ELR (cell line): ENCODE measurements at regions not wholly inside any gene's neighbourhood (a gene's known extent, or its start where the extent isn't known, plus 50 kb on each side); places are given as distances from the start of the nearest gene placed in this dataset.
A peak's percentile ranks its signal among the peaks of the same experiment; 100 is the strongest.

Experiments
- DNase-seq: peaks from one replicate; pipeline ENCODE4 v3.0.0-alpha.2; 2015; ENCODE audit warnings: low read depth

GRCh38 chr10:118501171-118501570 lies 94.3 kb downstream of the PRLHR start:
- peak; percentile 82 for DNase-seq

GRCh38 chr10:118500477-118501104 lies 94.9 kb downstream of the PRLHR start:
- no peak for DNase-seq

GRCh38 chr10:118499186-118499585 lies 96.3 kb downstream of the PRLHR start:
- DNase-seq = no peak

GRCh38 chr10:118498623-118499022 lies 96.8 kb downstream of the PRLHR start:
- DNase-seq = no peak

- no peak for DNase-seq
These were observed 98.2 kb downstream of the PRLHR start for GRCh38 chr10:118497227-118497626.

GRCh38 chr10:118496525-118496924 lies 98.9 kb downstream of the PRLHR start:
- no peak for DNase-seq

- DNase-seq = no peak
These were observed 99.9 kb downstream of the PRLHR start for GRCh38 chr10:118495499-118495898.

GRCh38 chr10:118491055-118491454 lies 104.4 kb downstream of the PRLHR start:
- no peak for DNase-seq

GRCh38 chr10:118488710-118489497 lies 106.5 kb downstream of the PRLHR start:
- DNase-seq = no peak

- DNase-seq = no peak
These were observed 109.8 kb downstream of the PRLHR start for GRCh38 chr10:118485641-118486040.

- no peak for DNase-seq
These were observed 111.1 kb downstream of the PRLHR start for GRCh38 chr10:118484152-118484871.

- DNase-seq = no peak
These were observed 112.0 kb downstream of the PRLHR start for GRCh38 chr10:118483496-118483895.

- DNase-seq = no peak
These were observed 112.8 kb downstream of the PRLHR start for GRCh38 chr10:118482393-118483331.

- DNase-seq = no peak
These were observed 113.6 kb downstream of the PRLHR start for GRCh38 chr10:118481871-118482270.

- no peak for DNase-seq
These were observed 120.2 kb downstream of the PRLHR start for GRCh38 chr10:118475214-118475613.

GRCh38 chr10:118474111-118474510 lies 121.3 kb downstream of the PRLHR start:
- DNase-seq = no peak

GRCh38 chr10:118473305-118473960 lies 122.0 kb downstream of the PRLHR start:
- DNase-seq = no peak

- peak; percentile 81 for DNase-seq
These were observed 122.8 kb downstream of the PRLHR start for GRCh38 chr10:118472415-118473304.

- DNase-seq = peak; percentile 95
These were observed 123.6 kb downstream of the PRLHR start for GRCh38 chr10:118471863-118472262.

GRCh38 chr10:118470470-118470869 lies 125.0 kb downstream of the PRLHR start:
- DNase-seq = no peak
